COLO829 (cell line): ENCODE measurements at regions not wholly inside any gene's neighbourhood (a gene's known extent, or its start where the extent isn't known, plus 50 kb on each side); places are given as distances from the start of the nearest gene placed in this dataset.

ENCODE experiments used
- DNase-seq: peaks from one replicate; pipeline ENCODE4 v3.0.0; 2012; ENCODE audit warnings: low spot score

DNA sequence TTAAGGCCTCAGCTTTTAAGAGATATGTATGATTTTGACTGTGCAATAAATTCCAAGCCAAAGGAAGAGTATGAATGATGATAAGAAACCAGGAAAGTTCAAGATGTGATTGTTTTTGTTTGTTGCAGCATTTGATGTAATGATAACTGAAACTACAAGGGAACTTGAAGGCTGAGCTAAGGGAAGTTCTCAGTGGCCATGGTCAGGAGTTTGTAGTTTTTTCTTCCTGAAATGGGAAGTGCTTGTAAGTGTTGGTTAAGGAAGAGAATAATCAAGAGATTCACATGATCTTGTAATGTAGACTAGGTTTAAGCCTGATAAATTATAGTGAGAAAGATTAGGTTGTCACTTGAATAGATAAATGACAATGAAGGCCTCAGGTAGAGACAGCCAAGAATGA, 53.4 kb downstream of the PTCHD4 start:
- no peak for DNase-seq

DNA sequence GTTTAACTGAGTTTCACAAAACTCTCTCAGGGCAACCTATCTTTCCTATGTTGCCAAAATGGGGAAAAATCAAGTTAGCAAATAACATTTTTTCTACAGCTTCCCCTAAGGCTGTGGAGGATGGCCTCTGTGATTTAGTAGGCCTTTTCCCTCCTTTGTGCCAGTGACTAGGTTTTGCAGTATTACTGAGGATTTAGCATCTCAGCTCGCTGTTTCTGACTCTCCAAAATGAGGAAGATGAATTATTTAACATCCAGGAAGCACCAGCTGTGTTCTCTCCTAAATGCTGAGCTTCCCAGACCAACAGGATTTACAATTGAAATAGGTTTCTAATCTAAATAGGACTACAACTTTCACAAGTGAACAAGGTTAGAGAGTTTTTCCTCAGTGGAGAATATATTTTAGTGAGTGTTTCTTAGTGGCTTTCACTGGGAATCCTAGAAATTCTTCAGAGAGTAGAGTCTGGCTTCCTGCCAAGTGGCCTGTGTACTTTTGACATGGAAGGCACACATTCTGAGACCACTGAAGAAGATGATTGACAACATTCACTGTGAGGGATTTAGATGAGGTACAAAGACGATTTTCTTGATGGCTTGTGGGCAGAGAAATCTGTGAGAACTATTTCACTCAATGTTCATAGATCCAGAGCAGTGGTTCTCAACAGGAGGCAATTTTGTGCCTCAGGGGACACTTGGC, 62.4 kb downstream of the PTCHD4 start:
- DNase-seq = no peak

GRCh38 chr6:48041894-48042293, 69.1 kb downstream of the PTCHD4 start:
- no peak for DNase-seq

GRCh38 chr6:48037946-48038345, 73.1 kb downstream of the PTCHD4 start:
- DNase-seq = no peak

- DNase-seq = peak; percentile 37
Measured at GRCh38 chr6:48036316-48036715, 74.7 kb downstream of the PTCHD4 start.

DNA sequence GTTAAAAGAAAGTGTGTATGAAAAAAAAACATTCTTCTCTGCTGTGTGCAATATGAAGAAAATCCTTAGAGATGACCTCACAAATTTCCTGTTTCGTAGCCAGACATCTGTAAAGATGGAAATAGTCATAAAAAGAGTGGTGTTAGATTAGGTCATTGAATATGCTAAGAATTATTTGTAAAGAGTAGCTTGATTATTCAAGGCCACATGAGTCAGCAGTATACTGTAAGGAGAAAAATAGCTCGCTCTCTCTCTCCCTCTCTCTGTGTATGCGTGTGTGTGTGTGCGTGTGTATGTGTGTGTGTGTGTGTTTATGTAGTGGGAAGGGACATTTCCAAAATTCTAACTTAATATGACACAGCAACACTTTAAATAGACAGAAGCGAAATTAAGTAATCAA, 78.8 kb downstream of the PTCHD4 start:
- DNase-seq = peak; percentile 46

DNA sequence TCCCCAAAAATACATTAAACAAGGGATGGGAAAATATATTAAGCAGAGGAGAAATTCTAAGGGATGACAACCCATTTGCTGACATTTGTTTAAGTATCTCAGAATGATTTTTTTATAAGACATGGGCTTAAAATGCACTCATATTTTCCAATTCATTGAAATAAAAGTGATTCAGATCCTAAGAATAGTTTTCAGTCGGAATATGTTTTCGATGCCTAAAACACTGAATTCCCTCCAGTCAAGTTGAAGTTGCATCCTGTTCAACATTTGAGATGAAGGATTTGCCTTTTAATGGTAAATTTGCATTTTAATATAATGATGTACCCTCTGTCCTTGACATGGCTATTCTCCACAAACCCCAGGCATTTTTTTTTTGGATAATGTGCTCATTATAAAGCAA, 79.3 kb downstream of the PTCHD4 start:
- DNase-seq = no peak

- DNase-seq = no peak
Measured at GRCh38 chr6:48027704-48028435, 83.1 kb downstream of the PTCHD4 start.

- no peak for DNase-seq
Measured at GRCh38 chr6:48024956-48025355, 86.0 kb downstream of the PTCHD4 start.

GRCh38 chr6:48021904-48022303, 89.1 kb downstream of the PTCHD4 start:
- no peak for DNase-seq

DNA sequence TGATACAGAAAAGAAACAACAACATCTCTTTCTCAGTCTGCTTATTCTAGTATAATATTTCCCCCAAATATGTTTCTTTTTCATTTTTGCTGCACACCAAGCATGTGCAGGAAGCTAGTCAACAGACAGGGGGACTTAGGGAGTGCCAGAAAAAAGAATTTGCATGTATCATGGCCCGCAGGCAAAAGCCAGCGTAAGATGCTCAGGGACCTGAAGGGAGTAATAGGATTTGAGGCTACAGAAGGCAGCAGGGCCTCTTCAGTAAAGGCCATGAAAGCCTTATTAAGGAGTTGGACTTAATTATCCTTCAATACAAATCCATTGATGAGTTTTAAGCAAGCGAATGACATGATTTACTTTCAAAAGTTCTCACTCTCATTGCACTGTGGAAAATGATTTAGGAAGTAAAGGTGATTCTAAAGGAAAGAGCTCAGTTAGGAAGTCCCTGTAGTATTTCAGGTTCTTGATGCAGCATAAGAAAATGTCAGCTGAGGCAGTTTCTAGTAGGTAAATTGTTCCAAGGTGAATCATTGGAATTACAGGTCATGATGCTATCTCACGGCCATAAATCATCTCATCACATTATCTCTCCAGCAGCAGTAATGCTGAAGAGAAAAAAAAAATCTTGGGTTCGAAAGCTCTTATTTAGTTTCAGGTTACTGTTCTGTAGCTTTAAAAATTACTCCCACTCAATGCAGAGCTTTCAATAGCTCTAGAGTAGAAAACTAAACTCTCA, 94.8 kb downstream of the PTCHD4 start:
- no peak for DNase-seq

- no peak for DNase-seq
Measured at GRCh38 chr6:47992809-47993208, 118.2 kb downstream of the PTCHD4 start.

- no peak for DNase-seq
Measured at GRCh38 chr6:47983491-47983890, 127.5 kb downstream of the PTCHD4 start.

DNA sequence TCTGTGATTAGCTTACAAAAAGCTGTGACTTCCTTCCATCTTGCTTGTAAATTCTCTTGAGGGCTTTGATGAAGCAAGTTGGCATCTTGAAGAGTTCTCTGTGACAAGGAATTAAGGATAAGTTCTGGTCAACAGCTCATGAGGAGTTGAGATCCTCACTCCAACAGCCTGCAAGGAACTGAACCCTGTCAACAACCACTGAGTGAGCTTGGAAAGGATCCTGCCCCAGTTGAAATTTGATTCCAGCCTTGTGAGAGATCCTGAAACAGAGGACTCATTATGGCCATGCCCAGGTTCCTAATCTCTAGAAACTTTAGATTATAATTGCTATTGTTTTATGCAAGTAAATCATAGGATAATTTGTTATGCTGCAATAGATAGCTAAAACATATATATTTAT, 133.7 kb downstream of the PTCHD4 start:
- DNase-seq = peak; percentile 23

- DNase-seq = no peak
Measured at GRCh38 chr6:47974106-47974505, 136.9 kb downstream of the PTCHD4 start.

- DNase-seq = no peak
Measured at GRCh38 chr6:47970826-47971225, 140.2 kb downstream of the PTCHD4 start.

DNA sequence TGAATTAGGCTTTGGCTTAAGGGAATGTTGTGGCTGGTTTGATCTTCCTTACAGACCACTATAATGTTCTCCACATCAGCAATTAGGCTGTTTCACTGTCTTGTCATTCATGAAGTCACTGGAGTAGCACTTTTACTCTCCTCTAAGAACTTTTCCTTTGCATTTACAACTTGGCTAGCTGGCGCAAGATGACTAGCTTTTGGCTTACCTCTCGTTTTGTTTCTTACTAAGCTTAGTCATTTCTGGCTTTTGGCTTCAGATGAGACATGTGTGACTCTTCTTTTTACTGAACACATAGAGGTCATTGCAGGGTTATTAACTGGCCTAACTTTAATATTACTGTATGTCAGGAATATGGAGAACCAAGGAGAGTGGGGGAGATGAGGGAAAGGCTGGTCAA, 143.2 kb downstream of the PTCHD4 start:
- no peak for DNase-seq

- no peak for DNase-seq
Measured at GRCh38 chr6:47964969-47965368, 146.0 kb downstream of the PTCHD4 start.

DNA sequence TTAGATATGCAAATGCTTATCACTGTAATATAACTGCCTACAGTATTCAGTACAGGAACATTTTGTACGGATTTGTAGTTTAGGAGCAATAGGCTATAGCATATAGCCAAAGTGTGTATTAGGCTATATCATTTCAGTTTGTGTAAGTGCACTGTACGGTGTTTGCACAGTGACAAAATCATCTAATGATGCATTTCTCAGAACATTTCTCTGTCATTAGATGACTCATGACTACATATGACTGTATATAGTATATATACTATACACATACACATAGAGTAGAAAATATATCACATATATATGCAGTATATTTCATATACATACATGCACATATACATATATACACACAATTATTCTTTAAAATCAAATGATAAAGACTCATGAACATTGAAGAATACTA, 158.4 kb downstream of the PTCHD4 start:
- DNase-seq = no peak

GRCh38 chr6:47944846-47945245, 163.0 kb downstream of the OPN5 start:
- no peak for DNase-seq

DNA sequence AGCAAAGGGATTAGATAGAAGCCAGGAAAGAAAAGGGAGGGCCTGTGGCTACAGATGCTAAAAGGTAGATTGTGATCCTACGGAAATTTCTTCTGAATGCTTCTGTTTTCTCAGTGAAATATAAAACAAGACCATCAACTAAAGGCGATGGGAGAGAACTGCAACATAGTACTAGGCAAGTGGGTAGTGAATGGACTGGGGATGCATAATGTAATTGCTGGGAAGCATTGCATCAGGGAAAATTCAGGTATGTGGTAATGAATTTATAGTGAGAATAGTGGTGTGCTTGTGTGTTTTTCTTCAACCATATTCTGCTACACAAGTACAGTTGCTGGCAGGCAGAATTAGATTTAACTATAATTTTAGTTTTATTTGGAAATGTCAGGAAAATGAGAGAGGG, 156.6 kb downstream of the OPN5 start:
- DNase-seq = no peak

DNA sequence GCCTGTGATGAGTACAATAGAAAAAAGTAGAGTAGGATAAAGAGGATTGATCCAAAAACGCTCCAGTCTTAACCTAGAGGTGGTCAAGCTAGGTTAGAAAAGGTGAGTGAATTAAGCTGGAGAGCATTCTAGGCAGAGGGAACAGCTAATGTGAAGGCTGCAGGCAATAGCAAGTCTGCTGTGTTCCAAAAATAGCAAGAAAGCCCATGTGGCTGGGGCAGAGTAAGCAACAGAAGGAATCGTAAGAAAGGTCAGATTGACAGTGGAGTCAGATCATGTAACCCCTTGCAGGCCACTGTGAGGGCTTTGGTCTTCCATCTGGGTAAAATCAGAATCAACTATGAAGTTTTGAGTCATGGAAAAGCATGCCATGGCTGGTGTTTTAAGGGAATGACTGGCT, 155.0 kb downstream of the OPN5 start:
- DNase-seq = no peak

DNA sequence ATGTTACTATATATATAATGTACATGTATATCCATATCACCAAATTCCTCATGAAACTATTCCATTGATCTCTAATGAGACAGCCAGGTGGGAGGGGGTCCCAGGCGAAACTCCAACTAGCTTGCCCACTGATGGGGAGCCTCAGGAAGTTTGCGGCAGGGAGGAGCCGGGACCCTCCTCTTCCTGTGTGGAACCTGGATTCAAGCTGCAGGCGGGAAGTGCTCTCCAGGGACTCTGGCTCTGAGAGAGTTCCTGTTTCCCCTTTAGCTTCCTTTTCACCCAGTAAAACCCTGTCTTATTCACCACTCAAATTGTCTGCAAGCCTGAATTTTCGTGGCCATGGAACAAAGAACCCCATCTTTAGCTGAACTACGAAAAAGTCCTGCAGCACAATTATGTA, 152.2 kb downstream of the OPN5 start:
- no peak for DNase-seq
